ACC112 (cell line): ENCODE measurements at regions not wholly inside any gene's neighbourhood (a gene's known extent, or its start where the extent isn't known, plus 50 kb on each side); places are given as distances from the start of the nearest gene placed in this dataset.
A peak's percentile ranks its signal among the peaks of the same experiment; 100 is the strongest.

Experiments used
- H2AFZ ChIP-seq: fragments of 200-600 bp; sonication (generic); one replicate; pipeline ENCODE4 v1.6.0; 2017; ENCODE audit warnings: antibody characterized with exemption, low read length; ENCODE audit not compliant: unreplicated experiment
- H3K27ac ChIP-seq: fragments of 200-600 bp; sonication (generic); 2 replicates; pipeline ENCODE4 v1.5.1; 2014; ENCODE audit warnings: low read depth, mild to moderate bottlenecking, antibody characterized with exemption, low read length, moderate library complexity
- H3K27me3 ChIP-seq: fragments of 200-600 bp; sonication (generic); 2 replicates; pipeline ENCODE4 v1.6.1; 2014; ENCODE audit warnings: mild to moderate bottlenecking, antibody characterized with exemption, low read length, moderate library complexity, mixed read lengths; ENCODE audit not compliant: insufficient read depth
- H3K36me3 ChIP-seq: fragments of 200-600 bp; sonication (generic); 2 replicates; pipeline ENCODE4 v1.6.1; 2016; ENCODE audit warnings: mild to moderate bottlenecking, antibody characterized with exemption, low read length, moderate library complexity, mixed read lengths; ENCODE audit not compliant: insufficient read depth
- H3K4me1 ChIP-seq: fragments of 200-600 bp; sonication (generic); one replicate; pipeline ENCODE4 v1.6.1; 2016; ENCODE audit warnings: low read length, mixed read lengths; ENCODE audit not compliant: insufficient read depth, unreplicated experiment, control insufficient read depth
- H3K4me3 ChIP-seq: fragments of 200-600 bp; sonication (generic); 2 replicates; pipeline ENCODE4 v1.5.1; 2014; ENCODE audit warnings: mild to moderate bottlenecking, low read depth, low read length
- H3K79me2 ChIP-seq: fragments of 200-600 bp; sonication (generic); one replicate; pipeline ENCODE4 v1.6.0; 2016; ENCODE audit warnings: low read length; ENCODE audit not compliant: control insufficient read depth, unreplicated experiment, insufficient read depth

- no peaks in the 10 kb centered on the region for H3K79me2 ChIP-seq
- peaks cover 19% of the 10 kb centered on the region; the same call in 1 of the 2 replicates for H3K27me3 ChIP-seq
- peaks cover 12% of the 10 kb centered on the region for H3K4me1 ChIP-seq
- peak overlapping the region; percentile 59 for H3K27ac ChIP-seq
- no peak overlapping the region; the same call in 1 of the 2 replicates for H3K4me3 ChIP-seq
- H2AFZ ChIP-seq, result no peak overlapping the region
- no peaks in the 10 kb centered on the region for H3K36me3 ChIP-seq
Observed at GRCh38 chr11:23233075-23233474, 372.8 kb upstream of the CCDC179 start.

- Histone ChIP-seq H3K4me1 (peaks cover 12% of the 10 kb centered on the region), H3K27ac (no peak overlapping the region), H3K27me3 (no peaks in the 10 kb centered on the region)
Observed at GRCh38 chr11:23236826-23237555, 376.7 kb upstream of the CCDC179 start.

GRCh38 chr11:23252426-23252825 is 392.2 kb upstream of the CCDC179 start:
- Histone ChIP-seq H3K36me3 (no peaks in the 10 kb centered on the region), H3K27me3 (no peaks in the 10 kb centered on the region), H2AFZ (no peak overlapping the region), H3K27ac (no peak overlapping the region), H3K79me2 (no peaks in the 10 kb centered on the region), H3K4me3 (no peak overlapping the region), H3K4me1 (no peaks in the 10 kb centered on the region)

More at GRCh38 chr11:23236826-23237555, 376.7 kb upstream of the CCDC179 start:
- Histone ChIP-seq H3K36me3 (no peaks in the 10 kb centered on the region), H3K4me3 (no peak overlapping the region), H2AFZ (no peak overlapping the region), H3K79me2 (no peaks in the 10 kb centered on the region)

GRCh38 chr11:23257088-23257487 is 396.8 kb upstream of the CCDC179 start:
- Histone ChIP-seq H3K27ac (no peak overlapping the region), H3K4me3 (no peak overlapping the region), H2AFZ (no peak overlapping the region), H3K4me1 (no peaks in the 10 kb centered on the region), H3K79me2 (no peaks in the 10 kb centered on the region), H3K36me3 (no peaks in the 10 kb centered on the region), H3K27me3 (no peaks in the 10 kb centered on the region)

GRCh38 chr11:23257556-23257955 is 397.3 kb upstream of the CCDC179 start:
- Histone ChIP-seq H2AFZ (no peak overlapping the region), H3K4me3 (no peak overlapping the region), H3K27me3 (no peaks in the 10 kb centered on the region), H3K27ac (no peak overlapping the region), H3K79me2 (no peaks in the 10 kb centered on the region), H3K36me3 (no peaks in the 10 kb centered on the region), H3K4me1 (no peaks in the 10 kb centered on the region)

- Histone ChIP-seq H3K4me3 (no peak overlapping the region), H3K4me1 (no peaks in the 10 kb centered on the region), H2AFZ (no peak overlapping the region), H3K27me3 (no peaks in the 10 kb centered on the region), H3K27ac (no peak overlapping the region), H3K36me3 (no peaks in the 10 kb centered on the region), H3K79me2 (no peaks in the 10 kb centered on the region)
Observed at GRCh38 chr11:23263466-23263865, 403.2 kb upstream of the CCDC179 start.

GRCh38 chr11:23272095-23272494 is 411.8 kb upstream of the CCDC179 start:
- H2AFZ ChIP-seq, result no peak overlapping the region
- no peaks in the 10 kb centered on the region for H3K27me3 ChIP-seq
- H3K4me3 ChIP-seq, result no peak overlapping the region
- no peaks in the 10 kb centered on the region for H3K36me3 ChIP-seq
- no peaks in the 10 kb centered on the region for H3K4me1 ChIP-seq
- no peak overlapping the region for H3K27ac ChIP-seq
- H3K79me2 ChIP-seq, result no peaks in the 10 kb centered on the region

GRCh38 chr11:23278121-23278520 is 417.8 kb upstream of the CCDC179 start:
- Histone ChIP-seq H3K4me1 (peaks cover 6% of the 10 kb centered on the region), H3K79me2 (no peaks in the 10 kb centered on the region), H3K27ac (no peak overlapping the region), H2AFZ (peak overlapping the region; percentile 29), H3K36me3 (no peaks in the 10 kb centered on the region), H3K4me3 (no peak overlapping the region), H3K27me3 (no peaks in the 10 kb centered on the region)

- H3K79me2 ChIP-seq, result no peaks in the 10 kb centered on the region
- peaks cover 15% of the 10 kb centered on the region for H3K4me1 ChIP-seq
- no peak overlapping the region for H2AFZ ChIP-seq
- no peaks in the 10 kb centered on the region for H3K27me3 ChIP-seq
- no peak overlapping the region for H3K27ac ChIP-seq
- no peak overlapping the region for H3K4me3 ChIP-seq
- H3K36me3 ChIP-seq, result no peaks in the 10 kb centered on the region
Observed at GRCh38 chr11:23280088-23280487, 419.8 kb upstream of the CCDC179 start.

- Histone ChIP-seq H3K79me2 (no peaks in the 10 kb centered on the region), H3K27me3 (no peaks in the 10 kb centered on the region), H3K27ac (no peak overlapping the region), H3K36me3 (no peaks in the 10 kb centered on the region), H2AFZ (no peak overlapping the region), H3K4me3 (no peak overlapping the region), H3K4me1 (peaks cover 18% of the 10 kb centered on the region)
Observed at GRCh38 chr11:23283666-23284065, 423.4 kb upstream of the CCDC179 start.

GRCh38 chr11:23284631-23285030 is 424.4 kb upstream of the CCDC179 start:
- no peaks in the 10 kb centered on the region for H3K36me3 ChIP-seq
- H2AFZ ChIP-seq, result no peak overlapping the region
- no peak overlapping the region for H3K4me3 ChIP-seq
- H3K27me3 ChIP-seq, result no peaks in the 10 kb centered on the region
- H3K4me1 ChIP-seq, result peaks cover 18% of the 10 kb centered on the region
- H3K27ac ChIP-seq, result no peak overlapping the region
- no peaks in the 10 kb centered on the region for H3K79me2 ChIP-seq
